ENCODE measurements at regions not wholly inside any gene's neighbourhood (a gene's known extent, or its start where the extent isn't known, plus 50 kb on each side); places are given as distances from the start of the nearest gene placed in this dataset.

- TF ChIP-seq, protein P1, sequence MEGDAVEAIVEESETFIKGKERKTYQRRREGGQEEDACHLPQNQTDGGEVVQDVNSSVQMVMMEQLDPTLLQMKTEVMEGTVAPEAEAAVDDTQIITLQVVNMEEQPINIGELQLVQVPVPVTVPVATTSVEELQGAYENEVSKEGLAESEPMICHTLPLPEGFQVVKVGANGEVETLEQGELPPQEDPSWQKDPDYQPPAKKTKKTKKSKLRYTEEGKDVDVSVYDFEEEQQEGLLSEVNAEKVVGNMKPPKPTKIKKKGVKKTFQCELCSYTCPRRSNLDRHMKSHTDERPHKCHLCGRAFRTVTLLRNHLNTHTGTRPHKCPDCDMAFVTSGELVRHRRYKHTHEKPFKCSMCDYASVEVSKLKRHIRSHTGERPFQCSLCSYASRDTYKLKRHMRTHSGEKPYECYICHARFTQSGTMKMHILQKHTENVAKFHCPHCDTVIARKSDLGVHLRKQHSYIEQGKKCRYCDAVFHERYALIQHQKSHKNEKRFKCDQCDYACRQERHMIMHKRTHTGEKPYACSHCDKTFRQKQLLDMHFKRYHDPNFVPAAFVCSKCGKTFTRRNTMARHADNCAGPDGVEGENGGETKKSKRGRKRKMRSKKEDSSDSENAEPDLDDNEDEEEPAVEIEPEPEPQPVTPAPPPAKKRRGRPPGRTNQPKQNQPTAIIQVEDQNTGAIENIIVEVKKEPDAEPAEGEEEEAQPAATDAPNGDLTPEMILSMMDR (IDR thresholded peaks at IDR 0.05): no peak
- TF ChIP-seq EP300 (IDR thresholded peaks at IDR 0.05) (no peak), POLR2A (IDR thresholded peaks at IDR 0.05) (no peak), POLR2AphosphoS5 (IDR thresholded peaks at IDR 0.05) (no peak)
These were observed 62.0 kb upstream of the SYT1 start for GRCh38 chr12:78802593-78802992.

Data from suprapubic skin (tissue), 4 donors.